ENCODE measurements at regions not wholly inside any gene's neighbourhood (a gene's known extent, or its start where the extent isn't known, plus 50 kb on each side); places are given as distances from the start of the nearest gene placed in this dataset.
"Not testable (repeated sequence)": the region's sequence is repeated elsewhere in the genome, so short reads cannot be mapped to it uniquely, and the experiment has no call there.

- Histone ChIP-seq H3K36me3 (no peaks in the 10 kb centered on the region), H3K4me3 (no peak overlapping the region), H3K9me3 (no peaks in the 10 kb centered on the region), H3K27me3 (no peaks in the 10 kb centered on the region), H3K4me1 (no peaks in the 10 kb centered on the region), H3K27ac (no peak overlapping the region)
- TF ChIP-seq POLR2A (IDR thresholded peaks at IDR 0.05) (no peak), CTCF (IDR thresholded peaks at IDR 0.05) (no peak)
- intact Hi-C loops (cut with DNase I; ENCODE audit: low total_unique reads), result no loop called here
- DNase-seq, result no peak
Measured at GRCh38 chr3:106309274-106309673, 440.5 kb upstream of the CBLB start.

- H3K4me3 ChIP-seq; H3K9me3 ChIP-seq; H3K4me1 ChIP-seq; intact Hi-C loops (cut with DNase I; ENCODE audit: low total_unique reads); H3K27ac ChIP-seq; H3K27me3 ChIP-seq; H3K36me3 ChIP-seq; DNase-seq: not testable (repeated sequence)
Measured at GRCh38 chr3:106309798-106310197, 441.0 kb upstream of the CBLB start.

- Histone ChIP-seq H3K9me3 (no peaks in the 10 kb centered on the region), H3K4me1 (no peaks in the 10 kb centered on the region), H3K27me3 (no peaks in the 10 kb centered on the region), H3K4me3 (no peak overlapping the region), H3K36me3 (no peaks in the 10 kb centered on the region), H3K27ac (no peak overlapping the region)
- intact Hi-C loops (cut with DNase I; ENCODE audit: low total_unique reads), result no loop called here
- DNase-seq, result no peak
- TF ChIP-seq POLR2A (IDR thresholded peaks at IDR 0.05) (no peak), CTCF (IDR thresholded peaks at IDR 0.05) (no peak)
Measured at GRCh38 chr3:106317141-106318055, 448.6 kb upstream of the CBLB start.

DNA sequence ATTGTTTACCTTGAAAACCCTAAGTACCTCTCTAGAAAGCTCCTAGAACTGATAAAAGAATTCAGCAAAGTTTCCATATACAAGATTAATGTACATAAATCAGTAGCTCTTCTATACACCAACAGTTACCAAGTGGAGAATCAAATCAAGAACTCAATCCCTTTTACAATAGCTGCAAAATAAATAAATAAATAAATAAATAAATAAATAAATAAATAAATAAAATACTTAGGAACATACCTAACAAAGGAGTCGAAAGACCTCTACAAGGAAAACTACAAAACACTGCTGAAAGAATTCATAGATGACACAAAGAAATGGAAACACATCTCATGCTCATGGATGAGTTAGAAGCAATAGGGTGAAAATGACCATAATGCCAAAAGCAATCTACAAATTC, 452.6 kb upstream of the CBLB start:
- DNase-seq; H3K4me3 ChIP-seq; H3K36me3 ChIP-seq; H3K4me1 ChIP-seq; intact Hi-C loops (cut with DNase I; ENCODE audit: low total_unique reads); H3K27ac ChIP-seq; H3K9me3 ChIP-seq; H3K27me3 ChIP-seq: not testable (repeated sequence)

- Histone ChIP-seq H3K4me1 (no peaks in the 10 kb centered on the region), H3K4me3 (no peak overlapping the region), H3K36me3 (no peaks in the 10 kb centered on the region), H3K27me3 (no peaks in the 10 kb centered on the region), H3K27ac (no peak overlapping the region), H3K9me3 (peaks cover 0 to 3% of the 10 kb centered on the region in 2 donors)
- TF ChIP-seq CTCF (IDR thresholded peaks at IDR 0.05) (no peak), POLR2A (IDR thresholded peaks at IDR 0.05) (no peak)
- no peak for DNase-seq
- intact Hi-C loops (cut with DNase I; ENCODE audit: low total_unique reads), result no loop called here
Measured at GRCh38 chr3:106323586-106323985, 454.8 kb upstream of the CBLB start.

DNA sequence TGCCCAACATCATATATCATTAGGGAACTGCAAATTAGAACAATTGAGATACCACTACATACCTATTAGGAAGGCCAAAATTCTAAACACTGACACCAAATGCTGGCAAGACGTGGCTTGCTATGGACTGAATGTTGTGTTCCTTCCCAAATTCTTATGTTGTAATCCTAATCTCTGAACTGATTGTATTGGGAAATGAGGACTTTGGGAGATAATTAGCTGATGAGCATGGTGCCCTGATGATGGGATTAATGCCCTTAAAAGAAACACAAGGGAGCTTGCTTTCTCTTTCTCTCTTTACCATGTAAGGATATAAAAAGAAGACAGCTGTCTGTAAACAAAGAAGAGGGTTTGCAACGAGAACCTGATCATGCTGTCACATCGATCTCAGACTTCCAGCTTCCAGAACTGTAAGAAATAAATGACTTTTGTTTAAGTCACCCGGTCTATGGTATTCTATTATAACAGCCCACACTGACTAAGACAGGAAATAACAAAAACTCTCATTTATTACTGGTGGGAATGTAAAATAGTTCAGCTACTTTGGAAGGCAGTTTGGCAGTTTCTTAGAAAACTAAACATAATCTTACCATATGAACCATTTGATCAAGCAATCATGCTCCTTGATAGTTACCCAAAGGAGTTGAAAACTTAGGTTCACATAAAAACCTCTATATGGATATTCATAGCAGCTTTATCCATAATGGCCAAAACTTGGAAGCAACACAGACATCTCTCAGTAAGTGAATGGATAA, 458.3 kb upstream of the CBLB start:
- DNase-seq, result no peak
- intact Hi-C loops (cut with DNase I; ENCODE audit: low total_unique reads), result no loop called here
- H3K4me3 ChIP-seq, result no peak overlapping the region
- peaks cover 0 to 3% of the 10 kb centered on the region in 2 donors for H3K9me3 ChIP-seq
- no peaks in the 10 kb centered on the region for H3K4me1 ChIP-seq
- TF ChIP-seq POLR2A (IDR thresholded peaks at IDR 0.05), result no peak
- TF ChIP-seq CTCF (IDR thresholded peaks at IDR 0.05), result no peak
- H3K27me3 ChIP-seq, result no peaks in the 10 kb centered on the region
- no peak overlapping the region for H3K27ac ChIP-seq
- H3K36me3 ChIP-seq, result no peaks in the 10 kb centered on the region

Measured in uterus (tissue), 3 donors.